Type B pancreatic cell (in vitro differentiated cells): ENCODE measurements at regions not wholly inside any gene's neighbourhood (a gene's known extent, or its start where the extent isn't known, plus 50 kb on each side); places are given as distances from the start of the nearest gene placed in this dataset.

Experiments used
- DNase-seq: peaks from one replicate; pipeline ENCODE4 v3.0.0; 2021; ENCODE audit warnings: mixed read lengths; ENCODE audit not compliant: unreplicated experiment; ENCODE audit errors: extremely low spot score
- H3K27ac Mint-ChIP-seq: 2 replicates; pipeline ENCODE4 v1.8.0; 2021; ENCODE audit warnings: mild to moderate bottlenecking, mixed read lengths
- H3K27me3 Mint-ChIP-seq: 2 replicates; pipeline ENCODE4 v1.8.0; 2021; ENCODE audit warnings: mixed read lengths
- H3K36me3 Mint-ChIP-seq: 2 replicates; pipeline ENCODE4 v1.8.0; 2021; ENCODE audit warnings: mixed read lengths
- H3K4me1 Mint-ChIP-seq: one replicate; pipeline ENCODE4 v1.8.0; 2021; ENCODE audit warnings: mixed read lengths; ENCODE audit not compliant: unreplicated experiment
- H3K4me3 Mint-ChIP-seq: 2 replicates; pipeline ENCODE4 v1.8.0; 2021; ENCODE audit warnings: mild to moderate bottlenecking, mixed read lengths
- H3K9me3 Mint-ChIP-seq: 2 replicates; pipeline ENCODE4 v1.8.0; 2021; ENCODE audit warnings: mixed read lengths
- CTCF ChIP-seq: fragments of 200-600 bp; sonication (generic); conservative IDR thresholded peaks from 2 replicates; pipeline ENCODE4 v1.5.0; 2021; ENCODE audit warnings: antibody characterized with exemption, mild to moderate bottlenecking

- no peak overlapping the region for H3K27ac Mint-ChIP-seq
- H3K9me3 Mint-ChIP-seq: no peaks in the 10 kb centered on the region
- no peaks in the 10 kb centered on the region for H3K36me3 Mint-ChIP-seq
- H3K4me3 Mint-ChIP-seq: no peak overlapping the region
- peaks cover 5% of the 10 kb centered on the region for H3K27me3 Mint-ChIP-seq
- no peaks in the 10 kb centered on the region for H3K4me1 Mint-ChIP-seq
- no peak for TF ChIP-seq CTCF
- no peak for DNase-seq
Observed at GRCh38 chr9:78680196-78680595, 383.3 kb downstream of the PSAT1 start.

- H3K9me3 Mint-ChIP-seq: no peaks in the 10 kb centered on the region
- no peak for DNase-seq
- no peaks in the 10 kb centered on the region for H3K4me1 Mint-ChIP-seq
- H3K27me3 Mint-ChIP-seq: no peaks in the 10 kb centered on the region
- TF ChIP-seq CTCF: no peak
- no peak overlapping the region for H3K4me3 Mint-ChIP-seq
- no peak overlapping the region for H3K27ac Mint-ChIP-seq
- no peaks in the 10 kb centered on the region for H3K36me3 Mint-ChIP-seq
Observed at GRCh38 chr9:78682216-78682615, 385.3 kb downstream of the PSAT1 start.

- Mint-ChIP-seq H3K27me3 (no peaks in the 10 kb centered on the region), H3K36me3 (no peaks in the 10 kb centered on the region), H3K9me3 (no peaks in the 10 kb centered on the region), H3K27ac (no peak overlapping the region), H3K4me3 (no peak overlapping the region), H3K4me1 (no peaks in the 10 kb centered on the region)
- no peak for DNase-seq
- no peak for TF ChIP-seq CTCF
Observed at GRCh38 chr9:78685471-78685870, 388.5 kb downstream of the PSAT1 start.

GRCh38 chr9:78688796-78689195 lies 391.9 kb downstream of the PSAT1 start:
- DNase-seq: no peak
- no peak for TF ChIP-seq CTCF
- H3K36me3 Mint-ChIP-seq: no peaks in the 10 kb centered on the region
- H3K4me1 Mint-ChIP-seq: peaks cover 5% of the 10 kb centered on the region
- no peak overlapping the region for H3K4me3 Mint-ChIP-seq
- no peak overlapping the region for H3K27ac Mint-ChIP-seq
- H3K27me3 Mint-ChIP-seq: peaks cover 11% of the 10 kb centered on the region
- no peaks in the 10 kb centered on the region for H3K9me3 Mint-ChIP-seq

GRCh38 chr9:78691542-78691941 lies 394.6 kb downstream of the PSAT1 start:
- H3K36me3 Mint-ChIP-seq: no peaks in the 10 kb centered on the region
- peaks cover 16% of the 10 kb centered on the region for H3K27me3 Mint-ChIP-seq
- no peak overlapping the region for H3K27ac Mint-ChIP-seq
- DNase-seq: no peak
- H3K4me3 Mint-ChIP-seq: no peak overlapping the region
- no peaks in the 10 kb centered on the region for H3K9me3 Mint-ChIP-seq
- no peak for TF ChIP-seq CTCF
- H3K4me1 Mint-ChIP-seq: peaks cover 5% of the 10 kb centered on the region

GRCh38 chr9:78692871-78693270 lies 395.9 kb downstream of the PSAT1 start:
- DNase-seq: no peak
- TF ChIP-seq CTCF: no peak
- no peak overlapping the region for H3K27ac Mint-ChIP-seq
- no peak overlapping the region for H3K4me3 Mint-ChIP-seq
- H3K9me3 Mint-ChIP-seq: no peaks in the 10 kb centered on the region
- no peaks in the 10 kb centered on the region for H3K36me3 Mint-ChIP-seq
- H3K27me3 Mint-ChIP-seq: peaks cover 19% of the 10 kb centered on the region
- H3K4me1 Mint-ChIP-seq: peaks cover 5% of the 10 kb centered on the region
